ENCODE measurements at regions not wholly inside any gene's neighbourhood (a gene's known extent, or its start where the extent isn't known, plus 50 kb on each side); places are given as distances from the start of the nearest gene placed in this dataset.

DNA sequence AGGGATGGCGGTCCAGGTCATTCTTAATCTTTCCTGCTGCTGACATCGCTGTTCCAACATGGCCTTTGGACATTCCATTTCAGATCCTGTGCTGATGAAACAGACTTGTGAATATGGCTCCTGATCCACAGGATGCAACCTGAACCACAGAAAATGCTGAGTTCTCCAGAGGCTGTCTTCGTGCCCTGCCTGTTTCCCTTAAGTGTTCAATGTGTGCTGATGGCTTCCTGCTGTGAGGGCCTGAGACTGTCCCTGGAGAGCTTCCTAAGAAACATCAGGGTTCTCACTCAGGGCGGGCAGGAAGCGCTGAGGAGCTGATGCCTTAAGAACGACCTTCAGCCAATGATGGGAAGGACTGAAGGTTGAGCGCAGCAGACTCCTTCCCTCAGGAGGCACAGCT is 909.4 kb downstream of the UQCRFS1 start:
- no peak for TF ChIP-seq NR2C2 (CRISPR knock-in tag; IDR thresholded peaks at IDR 0.05)
- TF ChIP-seq, protein P1, sequence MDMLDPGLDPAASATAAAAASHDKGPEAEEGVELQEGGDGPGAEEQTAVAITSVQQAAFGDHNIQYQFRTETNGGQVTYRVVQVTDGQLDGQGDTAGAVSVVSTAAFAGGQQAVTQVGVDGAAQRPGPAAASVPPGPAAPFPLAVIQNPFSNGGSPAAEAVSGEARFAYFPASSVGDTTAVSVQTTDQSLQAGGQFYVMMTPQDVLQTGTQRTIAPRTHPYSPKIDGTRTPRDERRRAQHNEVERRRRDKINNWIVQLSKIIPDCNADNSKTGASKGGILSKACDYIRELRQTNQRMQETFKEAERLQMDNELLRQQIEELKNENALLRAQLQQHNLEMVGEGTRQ (CRISPR knock-in tag; IDR thresholded peaks at IDR 0.05) = no peak
- TF ChIP-seq, protein P2, sequence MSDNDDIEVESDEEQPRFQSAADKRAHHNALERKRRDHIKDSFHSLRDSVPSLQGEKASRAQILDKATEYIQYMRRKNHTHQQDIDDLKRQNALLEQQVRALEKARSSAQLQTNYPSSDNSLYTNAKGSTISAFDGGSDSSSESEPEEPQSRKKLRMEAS (CRISPR knock-in tag; IDR thresholded peaks at IDR 0.05) = no peak

Data from WTC11 (cell line).